Ovary (tissue), 3 donors: ENCODE measurements at regions not wholly inside any gene's neighbourhood (a gene's known extent, or its start where the extent isn't known, plus 50 kb on each side); places are given as distances from the start of the nearest gene placed in this dataset.

Experiments
- EP300 ChIP-seq: sonication (generic); formaldehyde crosslinking; IDR thresholded peaks from one replicate; pipeline ENCODE4 v1.6.1; 2017; ENCODE audit warnings: antibody characterized with exemption
- POLR2A ChIP-seq: fragments of 450-650 bp; IDR thresholded peaks from one replicate; pipeline ENCODE4 v1.6.1; 2017; ENCODE audit warnings: antibody characterized with exemption, mild to moderate bottlenecking, moderate library complexity
- TF ChIP-seq, protein P1 (sequence below), 3 donors: fragments of 450-650 bp in 2 of 3; fragments of 200-600 bp in 1 of 3; IDR thresholded peaks; one replicate each; pipeline versions ENCODE4 v1.5.1 to v1.8.0; 2016 to 2022; ENCODE audit warnings: antibody characterized with exemption in 3 of 3, mild to moderate bottlenecking in 1 of 3
- donor health status: DM: no; HTN: no; CAD: no.

- TF ChIP-seq, protein P1, sequence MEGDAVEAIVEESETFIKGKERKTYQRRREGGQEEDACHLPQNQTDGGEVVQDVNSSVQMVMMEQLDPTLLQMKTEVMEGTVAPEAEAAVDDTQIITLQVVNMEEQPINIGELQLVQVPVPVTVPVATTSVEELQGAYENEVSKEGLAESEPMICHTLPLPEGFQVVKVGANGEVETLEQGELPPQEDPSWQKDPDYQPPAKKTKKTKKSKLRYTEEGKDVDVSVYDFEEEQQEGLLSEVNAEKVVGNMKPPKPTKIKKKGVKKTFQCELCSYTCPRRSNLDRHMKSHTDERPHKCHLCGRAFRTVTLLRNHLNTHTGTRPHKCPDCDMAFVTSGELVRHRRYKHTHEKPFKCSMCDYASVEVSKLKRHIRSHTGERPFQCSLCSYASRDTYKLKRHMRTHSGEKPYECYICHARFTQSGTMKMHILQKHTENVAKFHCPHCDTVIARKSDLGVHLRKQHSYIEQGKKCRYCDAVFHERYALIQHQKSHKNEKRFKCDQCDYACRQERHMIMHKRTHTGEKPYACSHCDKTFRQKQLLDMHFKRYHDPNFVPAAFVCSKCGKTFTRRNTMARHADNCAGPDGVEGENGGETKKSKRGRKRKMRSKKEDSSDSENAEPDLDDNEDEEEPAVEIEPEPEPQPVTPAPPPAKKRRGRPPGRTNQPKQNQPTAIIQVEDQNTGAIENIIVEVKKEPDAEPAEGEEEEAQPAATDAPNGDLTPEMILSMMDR (IDR thresholded peaks at IDR 0.05) = no peak
- no peak for TF ChIP-seq EP300
- TF ChIP-seq POLR2A = no peak
These were observed 79.6 kb upstream of the NABP1 start for GRCh38 chr2:191598296-191598695.
